Mesothelial cell of epicardium (in vitro differentiated cells): ENCODE measurements at regions not wholly inside any gene's neighbourhood (a gene's known extent, or its start where the extent isn't known, plus 50 kb on each side); places are given as distances from the start of the nearest gene placed in this dataset.

Source experiments
- DNase-seq, 2 experiments: peaks; one replicate each; pipeline ENCODE4 v3.0.0; 2021; ENCODE audit warnings: low spot score in 2 of 2; ENCODE audit not compliant: unreplicated experiment in 2 of 2
- H3K27ac Mint-ChIP-seq: 2 replicates; pipeline ENCODE4 v1.8.0; 2021; ENCODE audit warnings: mixed read lengths
- H3K27me3 Mint-ChIP-seq: 2 replicates; pipeline ENCODE4 v1.8.0; 2021; ENCODE audit warnings: low read depth, mixed read lengths
- H3K36me3 Mint-ChIP-seq: 2 replicates; pipeline ENCODE4 v1.8.0; 2021; ENCODE audit warnings: mixed read lengths
- H3K4me1 Mint-ChIP-seq: 2 replicates; pipeline ENCODE4 v1.8.0; 2021; ENCODE audit warnings: mixed read lengths
- H3K4me3 Mint-ChIP-seq: 2 replicates; pipeline ENCODE4 v1.8.0; 2021; ENCODE audit warnings: mild to moderate bottlenecking, moderate library complexity, mixed read lengths
- H3K9me3 Mint-ChIP-seq: 2 replicates; pipeline ENCODE4 v1.8.0; 2021; ENCODE audit warnings: mixed read lengths
- TF ChIP-seq, protein P1 (sequence below): fragments of 200-600 bp; sonication (generic); IDR thresholded peaks from one replicate; pipeline ENCODE4 v1.5.0; 2021; ENCODE audit warnings: antibody characterized with exemption; ENCODE audit not compliant: unreplicated experiment

DNA sequence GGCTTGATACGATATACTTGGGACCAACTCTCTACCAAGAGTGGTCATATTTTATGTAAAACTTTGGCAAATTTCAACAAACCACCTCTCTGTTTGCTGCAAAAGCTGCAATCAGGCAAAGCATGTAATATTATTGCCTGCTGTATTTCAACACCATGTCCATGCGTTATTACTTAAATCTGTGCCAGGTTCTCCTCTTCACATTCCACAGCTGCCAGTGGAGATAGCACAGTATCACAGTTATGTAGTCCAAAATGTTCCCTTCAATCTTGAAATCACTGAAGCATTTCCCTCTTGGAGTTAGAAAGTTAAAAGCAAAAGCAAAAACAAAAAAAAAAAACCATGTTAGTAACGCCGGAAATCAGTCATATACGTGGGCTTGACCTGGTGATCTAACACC is 396.7 kb upstream of the MAGEC2 start:
- Mint-ChIP-seq H3K9me3 (peaks cover 46% of the 10 kb centered on the region), H3K4me3 (no peak overlapping the region), H3K4me1 (no peaks in the 10 kb centered on the region), H3K27me3 (no peaks in the 10 kb centered on the region), H3K27ac (no peak overlapping the region), H3K36me3 (no peaks in the 10 kb centered on the region)
- no peak for DNase-seq
- TF ChIP-seq, protein P1, sequence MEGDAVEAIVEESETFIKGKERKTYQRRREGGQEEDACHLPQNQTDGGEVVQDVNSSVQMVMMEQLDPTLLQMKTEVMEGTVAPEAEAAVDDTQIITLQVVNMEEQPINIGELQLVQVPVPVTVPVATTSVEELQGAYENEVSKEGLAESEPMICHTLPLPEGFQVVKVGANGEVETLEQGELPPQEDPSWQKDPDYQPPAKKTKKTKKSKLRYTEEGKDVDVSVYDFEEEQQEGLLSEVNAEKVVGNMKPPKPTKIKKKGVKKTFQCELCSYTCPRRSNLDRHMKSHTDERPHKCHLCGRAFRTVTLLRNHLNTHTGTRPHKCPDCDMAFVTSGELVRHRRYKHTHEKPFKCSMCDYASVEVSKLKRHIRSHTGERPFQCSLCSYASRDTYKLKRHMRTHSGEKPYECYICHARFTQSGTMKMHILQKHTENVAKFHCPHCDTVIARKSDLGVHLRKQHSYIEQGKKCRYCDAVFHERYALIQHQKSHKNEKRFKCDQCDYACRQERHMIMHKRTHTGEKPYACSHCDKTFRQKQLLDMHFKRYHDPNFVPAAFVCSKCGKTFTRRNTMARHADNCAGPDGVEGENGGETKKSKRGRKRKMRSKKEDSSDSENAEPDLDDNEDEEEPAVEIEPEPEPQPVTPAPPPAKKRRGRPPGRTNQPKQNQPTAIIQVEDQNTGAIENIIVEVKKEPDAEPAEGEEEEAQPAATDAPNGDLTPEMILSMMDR, result no peak

DNA sequence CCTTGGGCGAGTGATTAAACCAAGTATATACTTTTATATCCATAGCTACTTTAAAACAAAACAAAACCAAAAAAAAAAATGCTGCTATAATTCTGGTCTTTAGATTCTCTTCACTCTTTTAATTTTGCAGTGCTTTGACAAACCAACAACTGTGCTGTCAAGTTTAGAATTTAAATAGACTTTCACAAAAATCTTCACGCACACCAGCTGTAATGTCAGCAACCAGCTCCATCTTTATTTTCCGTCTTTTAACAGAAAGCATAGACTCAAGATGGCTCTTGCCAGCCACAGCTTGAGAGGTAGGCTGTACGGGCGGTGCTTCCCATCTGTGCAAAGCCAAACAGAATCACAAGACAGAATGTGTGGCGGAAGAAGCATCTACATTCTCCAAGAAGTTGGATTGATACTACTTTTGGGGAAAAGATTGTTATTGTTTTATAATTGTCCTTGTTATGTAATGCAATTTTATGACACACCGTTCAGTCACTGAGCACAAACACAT is 388.3 kb upstream of the MAGEC2 start:
- no peak for DNase-seq
- TF ChIP-seq, protein P1, result no peak
- H3K36me3 Mint-ChIP-seq, result no peaks in the 10 kb centered on the region
- no peaks in the 10 kb centered on the region for H3K4me1 Mint-ChIP-seq
- H3K4me3 Mint-ChIP-seq, result no peak overlapping the region
- H3K9me3 Mint-ChIP-seq, result peaks cover 46% of the 10 kb centered on the region
- H3K27me3 Mint-ChIP-seq, result no peaks in the 10 kb centered on the region
- H3K27ac Mint-ChIP-seq, result no peak overlapping the region

DNA sequence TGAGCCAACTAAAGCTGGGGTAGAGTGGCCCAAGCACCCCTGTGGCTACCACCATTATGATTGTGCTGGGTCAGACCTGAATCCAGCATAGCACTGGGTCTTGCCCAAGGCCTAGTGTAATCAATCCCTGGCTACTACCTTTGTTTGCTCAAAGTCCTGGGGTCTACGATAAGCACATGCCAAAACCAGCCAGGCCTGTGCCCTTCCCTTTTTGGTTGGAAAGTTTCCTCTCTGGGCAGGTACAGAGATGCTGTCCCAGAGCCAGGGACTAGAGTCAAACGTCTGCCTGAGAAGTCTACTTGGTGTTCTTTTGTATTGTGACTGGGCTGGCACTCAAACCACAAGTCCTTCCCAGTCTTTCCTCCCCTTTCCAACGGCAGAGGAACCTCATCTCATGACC is 371.5 kb upstream of the MAGEC2 start:
- Mint-ChIP-seq H3K4me1 (no peaks in the 10 kb centered on the region), H3K27me3 (no peaks in the 10 kb centered on the region), H3K4me3 (no peak overlapping the region), H3K27ac (no peak overlapping the region), H3K9me3 (peaks cover 65% of the 10 kb centered on the region), H3K36me3 (no peaks in the 10 kb centered on the region)
- TF ChIP-seq, protein P1, result no peak
- DNase-seq, result no peak

DNA sequence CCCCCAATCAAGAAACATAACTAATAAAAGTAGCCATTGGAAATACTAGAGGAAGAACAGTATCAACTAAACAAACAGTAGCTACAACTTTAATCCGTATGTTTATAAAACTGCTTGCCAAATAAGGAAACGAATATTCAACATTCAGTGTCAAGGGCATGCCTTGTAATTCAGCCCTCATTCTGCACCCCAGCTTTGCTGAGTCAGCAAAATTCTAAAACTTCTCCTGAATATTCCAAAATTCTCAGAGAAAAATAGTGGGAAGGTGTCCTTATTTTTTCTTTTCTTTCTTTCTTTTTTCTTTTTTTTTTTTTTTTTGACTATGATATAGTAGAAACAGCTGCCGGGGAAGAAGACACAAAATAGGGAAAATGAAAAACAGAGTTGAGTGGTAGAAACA is 344.8 kb upstream of the MAGEC2 start:
- Mint-ChIP-seq H3K36me3 (no peaks in the 10 kb centered on the region), H3K27me3 (no peaks in the 10 kb centered on the region), H3K27ac (no peak overlapping the region), H3K9me3 (peaks cover 32% of the 10 kb centered on the region), H3K4me3 (no peak overlapping the region), H3K4me1 (no peaks in the 10 kb centered on the region)
- no peak for DNase-seq
- TF ChIP-seq, protein P1, result no peak

DNA sequence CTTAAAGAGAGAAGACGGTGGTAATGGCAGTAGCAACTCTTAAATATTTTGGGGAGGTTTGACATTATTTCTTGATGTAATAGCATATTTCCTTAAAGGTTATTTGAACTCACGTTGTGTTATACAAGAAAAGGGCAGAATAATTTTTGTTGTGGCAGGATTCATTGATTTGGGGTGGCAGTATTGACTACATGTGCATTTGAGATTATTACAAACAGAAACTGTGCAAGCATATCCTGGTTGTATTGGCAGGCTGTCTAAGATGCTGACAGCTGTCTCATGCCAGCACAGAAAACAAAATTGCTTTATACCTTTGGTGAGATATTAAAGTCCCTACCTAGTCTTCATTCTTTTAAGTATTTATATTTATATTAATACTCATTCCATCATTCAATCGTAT is 300.7 kb upstream of the MAGEC2 start:
- Mint-ChIP-seq H3K36me3 (no peaks in the 10 kb centered on the region), H3K27me3 (no peaks in the 10 kb centered on the region), H3K4me3 (no peak overlapping the region), H3K27ac (no peak overlapping the region), H3K9me3 (peaks cover 16% of the 10 kb centered on the region), H3K4me1 (no peaks in the 10 kb centered on the region)
- DNase-seq, result no peak
- TF ChIP-seq, protein P1, result no peak
